GM12891 (cell line): ENCODE measurements at regions not wholly inside any gene's neighbourhood (a gene's known extent, or its start where the extent isn't known, plus 50 kb on each side); places are given as distances from the start of the nearest gene placed in this dataset.

Source experiments
- POLR2A ChIP-seq: IDR thresholded peaks from 2 replicates; pipeline ENCODE4 v1.6.1; 2011; ENCODE audit warnings: low read depth, low read length, control low read depth
- POLR2AphosphoS5 ChIP-seq: IDR thresholded peaks from 2 replicates; pipeline ENCODE4 v1.6.1; 2011; ENCODE audit warnings: low read depth, low read length, control low read depth
- TAF1 ChIP-seq: IDR thresholded peaks from 2 replicates; pipeline ENCODE4 v1.6.1; 2011; ENCODE audit warnings: low read depth, low read length, control low read depth

GRCh38 chrX:40333344-40333743 is 235.6 kb upstream of the BCOR start:
- TF ChIP-seq POLR2A (no peak), POLR2AphosphoS5 (no peak), TAF1 (no peak)
